Fibroblast of skin of back (primary cell): ENCODE measurements at regions not wholly inside any gene's neighbourhood (a gene's known extent, or its start where the extent isn't known, plus 50 kb on each side); places are given as distances from the start of the nearest gene placed in this dataset.

Source experiments
- DNase-seq: peaks from one replicate; pipeline ENCODE4 v3.0.0-alpha.2; 2013

GRCh38 chr2:46239175-46239846, 57.9 kb upstream of the EPAS1 start:
- no peak for DNase-seq

- no peak for DNase-seq
Observed at GRCh38 chr2:46239847-46240181, 57.4 kb upstream of the EPAS1 start.

- DNase-seq = peak; percentile 20
Observed at GRCh38 chr2:46241344-46241743, 55.9 kb upstream of the EPAS1 start.

- DNase-seq = no peak
Observed at GRCh38 chr2:46245869-46246268, 51.3 kb upstream of the EPAS1 start.

- DNase-seq = no peak
Observed at GRCh38 chr2:46246790-46247189, 50.4 kb upstream of the EPAS1 start.
